Right renal cortex interstitium (tissue), 3 donors: ENCODE measurements at regions not wholly inside any gene's neighbourhood (a gene's known extent, or its start where the extent isn't known, plus 50 kb on each side); places are given as distances from the start of the nearest gene placed in this dataset.

Source experiments
- DNase-seq, 3 donors: peaks; one replicate each; pipeline ENCODE4 v3.0.0-alpha.2; 2013; ENCODE audit warnings: low read depth in 3 of 3, low spot score in 2 of 3

DNA sequence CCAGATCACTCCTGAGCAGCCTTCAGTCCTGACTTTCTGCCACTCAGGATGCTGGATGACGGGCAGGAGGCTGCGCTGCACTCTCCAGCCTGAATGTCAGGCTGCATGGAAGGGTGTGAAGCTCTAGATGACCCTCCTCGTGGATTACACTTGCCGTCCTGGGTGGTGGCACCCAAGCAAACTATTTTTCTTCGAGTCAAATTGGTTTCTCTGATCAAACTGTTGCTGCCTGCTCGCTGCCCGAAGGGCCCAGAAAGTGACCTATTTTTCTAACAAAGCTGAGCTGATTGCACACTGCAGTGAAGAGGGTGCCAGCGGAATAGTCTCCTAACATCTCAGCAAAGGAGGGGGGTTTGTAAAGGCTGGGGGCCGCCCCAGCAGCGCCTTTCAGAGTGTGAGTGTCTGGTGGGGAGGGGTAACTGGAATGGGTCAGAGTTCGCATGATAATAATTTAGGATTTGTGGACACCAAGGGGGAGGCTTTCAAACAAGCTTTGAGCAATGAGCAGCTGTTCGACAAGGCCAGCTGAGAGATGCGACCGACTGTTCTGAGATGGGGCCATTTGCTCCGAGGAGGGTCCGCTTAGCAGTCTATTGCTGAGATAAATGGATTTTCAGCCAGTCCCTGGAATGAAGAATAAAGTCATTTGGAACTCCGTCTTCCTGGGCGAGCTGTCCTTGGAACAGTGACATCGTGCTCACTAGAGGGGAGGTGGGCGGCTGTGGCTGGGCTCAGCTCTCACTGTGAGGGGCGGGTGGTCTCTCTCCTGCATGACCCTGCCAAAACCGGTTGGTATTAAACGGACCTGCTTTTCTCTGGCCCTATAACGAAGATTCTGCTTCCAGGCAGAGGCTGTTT, 537.6 kb downstream of the BRD1 start:
- DNase-seq: no peak

DNA sequence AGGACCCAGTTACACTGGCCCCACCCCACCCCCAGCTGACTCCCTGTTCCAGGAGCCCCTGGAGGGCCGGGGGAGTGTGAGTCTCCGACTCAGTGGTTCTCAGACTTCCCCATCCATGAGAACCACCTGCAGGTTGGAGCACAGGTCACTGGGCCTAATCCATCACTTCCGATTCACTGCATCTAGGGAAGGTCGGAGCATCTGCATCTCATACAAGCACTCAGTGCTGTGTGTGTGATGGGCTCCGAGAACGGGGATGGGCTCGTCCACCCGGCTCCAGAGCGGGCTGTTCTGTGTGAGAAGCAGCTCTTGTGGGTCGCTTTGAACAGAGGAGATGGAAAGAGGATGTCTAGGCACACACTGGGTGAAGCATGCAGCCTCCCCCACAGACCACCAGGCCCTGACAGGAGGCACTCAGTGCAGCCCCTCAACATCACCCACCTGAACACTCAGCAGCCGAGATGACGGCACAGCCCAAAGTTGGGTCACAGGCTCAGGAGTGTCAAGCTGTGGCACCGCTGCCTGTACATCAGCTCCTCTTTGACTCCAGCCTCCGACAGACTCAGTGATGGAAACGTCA, 541.4 kb downstream of the BRD1 start:
- DNase-seq: no peak

DNA sequence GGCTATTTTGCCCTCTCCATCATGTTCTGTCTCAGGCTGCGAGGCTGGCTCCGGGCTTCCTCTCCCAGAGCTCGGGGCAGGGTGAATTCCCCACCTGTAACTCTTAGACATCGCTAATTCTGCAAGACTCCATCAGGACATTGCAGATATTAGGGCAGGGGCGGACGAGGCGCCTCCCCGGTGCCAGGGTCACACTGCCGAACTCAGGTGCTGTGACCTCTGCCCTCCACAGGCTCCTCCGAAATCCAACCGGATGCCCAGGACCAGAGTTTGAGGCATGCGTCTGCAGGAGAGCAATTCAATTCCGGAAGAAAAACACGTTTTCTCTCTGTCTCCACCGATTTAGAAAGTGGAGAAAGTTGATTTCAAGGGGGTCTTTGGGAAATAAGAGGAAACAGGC, 542.7 kb downstream of the BRD1 start:
- DNase-seq: no peak

DNA sequence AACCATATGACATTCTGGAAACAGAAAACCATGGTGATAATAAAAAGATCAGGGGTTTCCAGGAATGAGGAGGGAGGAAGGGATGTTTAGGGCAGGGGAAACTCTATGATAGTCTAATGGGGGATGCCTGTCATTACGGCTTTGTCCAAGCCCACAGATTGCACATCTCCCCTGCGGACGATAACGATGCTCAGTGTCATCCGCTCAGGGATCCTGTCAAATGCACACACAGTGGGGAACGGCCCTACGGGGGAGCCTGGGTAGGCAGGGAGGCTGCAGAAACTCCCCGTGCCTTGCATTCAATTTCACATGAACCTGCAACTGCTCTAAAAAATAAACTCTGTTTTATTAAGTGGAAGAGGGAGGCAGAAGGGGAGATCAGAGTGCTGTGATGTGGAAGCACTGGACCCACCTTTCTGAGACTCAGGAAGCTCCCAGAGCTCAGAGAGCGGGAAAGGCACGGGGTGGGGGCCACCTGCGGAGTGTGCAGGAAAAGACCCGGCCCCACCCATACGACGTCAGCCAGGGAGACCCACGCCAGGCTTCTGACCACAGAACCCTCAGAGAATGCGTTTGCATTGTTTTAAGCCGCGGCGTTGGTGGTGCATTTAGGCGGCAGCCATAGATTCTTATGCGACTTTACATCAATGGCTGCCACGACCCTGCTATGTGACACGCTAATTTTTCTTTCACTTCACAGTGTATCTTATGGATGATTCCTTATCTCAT, 543.5 kb downstream of the BRD1 start:
- no peak for DNase-seq

DNA sequence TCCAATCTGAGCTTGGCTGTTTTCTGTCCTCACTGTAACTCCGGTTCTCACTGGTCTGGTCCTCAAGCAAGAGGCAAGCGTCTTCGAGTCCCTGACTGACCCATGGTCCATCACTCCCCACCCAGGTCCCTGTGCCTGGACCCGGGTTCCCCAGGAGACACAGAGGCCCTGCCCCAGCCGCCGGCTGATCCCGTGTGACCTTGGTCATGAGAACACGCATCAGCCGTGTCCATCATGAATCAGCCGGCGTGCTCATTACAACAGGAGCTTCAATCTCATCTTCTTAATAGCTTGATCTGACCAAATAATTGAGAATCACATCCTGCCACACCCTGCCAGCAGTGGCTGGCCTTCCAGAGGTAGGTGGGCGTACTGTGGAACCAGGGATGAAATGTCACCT, 545.1 kb downstream of the BRD1 start:
- DNase-seq: no peak

DNA sequence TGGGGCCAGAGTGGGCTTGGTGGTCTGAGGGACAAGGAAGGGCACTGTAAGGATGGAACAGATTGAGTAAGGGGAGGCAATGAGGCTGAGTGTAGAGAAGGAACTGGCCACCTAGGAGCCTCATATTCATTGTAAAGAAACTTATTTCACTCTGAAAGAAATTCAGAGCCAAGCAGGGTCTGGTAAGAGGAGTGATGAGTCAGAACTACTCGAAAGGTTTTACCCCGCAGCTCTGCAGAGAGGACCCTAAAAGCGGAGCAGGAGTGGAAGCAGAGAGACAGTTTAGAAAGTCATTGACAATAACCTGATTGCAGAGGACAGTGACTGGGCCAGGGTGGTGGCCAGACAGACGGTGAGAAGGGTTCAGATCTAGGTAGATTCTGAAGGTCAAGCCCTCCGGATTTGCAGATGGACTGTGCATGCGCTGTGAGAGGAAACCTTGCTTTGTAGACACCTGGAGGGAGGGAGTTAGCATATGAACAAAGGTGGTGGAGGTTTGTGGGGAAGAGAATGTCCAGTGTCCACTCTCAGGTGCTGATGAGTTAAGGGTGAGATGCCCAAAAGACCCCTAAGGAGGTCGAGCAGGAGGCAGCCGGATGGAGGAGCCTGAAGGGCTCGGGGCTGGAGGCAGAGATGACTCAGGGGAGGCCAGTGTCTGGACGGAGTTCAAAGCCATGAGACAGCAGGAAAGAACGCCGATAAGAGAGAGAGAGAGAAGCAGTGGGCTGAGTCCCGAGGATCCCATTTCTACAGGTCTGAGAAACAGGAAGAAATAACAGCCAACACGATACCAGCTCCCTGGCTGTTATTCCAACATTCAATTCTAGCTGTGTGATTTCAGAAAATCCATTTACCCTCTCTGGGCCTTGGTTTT, 546.0 kb downstream of the BRD1 start:
- no peak for DNase-seq

DNA sequence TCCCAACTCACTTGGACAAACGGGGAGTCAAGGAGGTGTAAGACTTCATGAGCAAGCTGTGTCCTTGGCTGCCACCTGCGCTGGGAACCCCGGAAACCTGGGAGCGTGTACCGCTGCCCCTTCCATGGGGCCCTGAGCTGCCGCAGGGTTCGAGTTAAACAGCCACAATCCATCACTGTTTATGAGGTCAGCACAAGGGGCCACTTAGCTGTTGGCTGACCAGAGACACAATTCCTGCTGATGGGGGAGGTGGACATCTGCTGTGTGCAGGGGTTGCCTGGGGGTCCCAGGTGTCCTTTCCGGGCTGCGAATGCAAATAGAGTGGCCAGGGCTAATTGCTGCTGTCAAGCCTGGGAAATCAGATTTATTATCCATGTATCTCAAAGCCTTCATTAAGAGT, 549.3 kb downstream of the BRD1 start:
- DNase-seq: no peak

DNA sequence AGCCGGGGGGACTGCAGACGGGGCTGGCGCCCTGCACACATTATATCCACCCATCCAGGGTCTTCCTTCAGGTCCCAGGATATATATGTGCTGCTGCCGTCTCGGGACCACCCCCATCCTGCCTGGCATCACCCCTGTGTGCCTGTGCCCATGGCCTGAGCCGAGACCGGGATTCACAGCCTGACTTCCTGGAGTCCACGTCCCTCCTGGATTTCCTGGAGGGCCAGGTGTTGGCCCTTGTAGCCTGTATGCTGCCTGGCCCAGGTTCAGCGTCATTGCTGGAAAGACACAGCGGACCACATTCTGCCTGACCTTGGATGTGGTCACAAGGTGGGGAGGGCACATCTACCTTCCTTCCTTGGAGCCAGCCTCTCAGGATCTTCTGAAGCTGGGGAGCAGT, 551.1 kb downstream of the BRD1 start:
- DNase-seq: no peak

DNA sequence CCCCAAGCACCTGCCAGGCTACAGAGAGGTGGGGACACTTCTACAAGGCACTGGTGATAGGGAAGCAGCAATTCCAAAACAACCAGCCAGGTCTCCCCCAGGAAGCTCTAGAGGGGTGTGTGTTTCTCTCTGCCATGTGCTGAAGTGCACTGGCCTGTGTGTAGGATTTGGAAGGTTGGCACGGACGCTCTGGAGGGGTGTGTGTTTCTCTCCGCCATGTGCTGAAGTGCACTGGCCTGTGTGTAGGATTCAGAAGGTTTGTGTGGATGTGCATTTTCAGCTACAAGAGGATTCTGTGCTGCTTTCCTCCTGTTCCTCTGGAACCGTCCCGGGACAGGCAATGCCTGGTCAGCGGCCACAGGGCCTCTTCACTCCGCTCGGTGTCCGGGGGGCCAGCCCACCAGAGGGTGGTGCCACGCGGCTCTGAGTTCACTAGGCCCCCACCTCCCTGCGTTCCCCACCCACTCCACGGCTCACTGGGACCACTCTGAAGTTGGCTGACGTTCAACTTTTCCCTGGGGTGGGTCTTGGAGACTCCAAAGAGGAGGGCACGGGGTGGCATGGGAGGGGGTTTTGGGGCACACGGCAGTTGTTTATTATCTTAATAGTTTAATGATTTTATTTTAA, 552.8 kb downstream of the BRD1 start:
- DNase-seq: no peak

DNA sequence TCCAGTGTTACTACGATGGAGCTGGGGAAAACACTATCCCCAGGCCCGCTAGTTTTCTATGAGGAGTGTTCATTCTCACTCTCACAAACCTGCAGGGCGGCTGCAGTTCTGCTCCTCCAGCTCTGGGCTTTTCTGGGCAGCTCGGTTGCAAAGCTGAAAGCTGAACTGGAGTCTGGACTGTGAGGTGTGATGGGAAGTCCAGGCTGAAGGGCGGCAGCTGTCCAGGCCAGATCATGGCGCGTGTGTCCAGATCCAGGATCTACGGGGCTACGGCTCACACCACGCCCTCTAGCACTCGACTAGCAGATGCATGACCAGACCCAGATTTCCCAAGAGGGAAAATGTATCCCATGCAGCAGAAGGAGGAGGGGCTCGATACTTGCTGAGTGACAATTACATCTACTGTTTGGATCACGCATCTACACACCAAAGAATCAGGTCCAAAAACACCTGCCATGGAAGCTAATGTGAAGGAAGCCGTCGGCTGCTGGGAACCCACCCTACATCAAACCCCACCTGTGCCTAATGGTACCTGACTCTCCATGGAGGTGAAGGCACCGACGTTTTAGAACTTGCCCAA, 555.0 kb downstream of the BRD1 start:
- no peak for DNase-seq

DNA sequence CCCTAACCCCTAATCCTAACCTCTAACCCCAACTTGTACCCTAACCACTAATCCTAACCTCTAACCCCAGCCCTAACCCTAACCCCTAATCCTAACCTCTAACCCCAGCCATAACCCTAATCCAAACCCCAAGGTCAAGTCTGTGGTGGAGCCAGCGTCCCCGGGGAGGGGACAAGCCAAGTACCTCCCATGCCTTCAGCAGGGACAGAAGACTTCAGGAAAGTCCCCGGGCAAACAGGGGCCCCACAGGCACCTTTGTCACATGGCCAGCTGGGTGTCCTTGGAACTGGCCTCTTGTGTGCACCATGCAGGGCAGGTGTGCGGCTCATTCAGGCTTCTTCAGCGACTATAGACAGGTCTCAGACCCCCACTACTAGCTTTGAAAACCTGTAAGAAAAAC, 555.8 kb downstream of the BRD1 start:
- DNase-seq: no peak

DNA sequence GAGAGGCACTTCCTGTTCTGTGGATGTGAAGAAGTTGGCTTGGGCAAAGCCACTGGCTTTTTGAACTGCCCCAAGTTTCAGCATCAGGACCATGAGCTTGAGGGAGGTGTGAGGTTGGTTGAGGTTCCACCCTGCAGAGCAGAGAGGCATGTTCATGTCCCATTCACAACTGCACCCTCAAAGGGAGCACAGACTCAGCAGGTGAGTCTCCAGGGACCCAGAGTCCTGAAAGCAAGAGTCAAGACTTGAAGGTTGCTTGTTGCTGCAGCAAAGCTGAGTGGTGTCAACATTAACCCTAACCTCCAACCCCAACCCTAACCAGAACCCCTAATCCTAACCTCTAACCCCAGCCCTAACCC, 556.3 kb downstream of the BRD1 start:
- DNase-seq: no peak

DNA sequence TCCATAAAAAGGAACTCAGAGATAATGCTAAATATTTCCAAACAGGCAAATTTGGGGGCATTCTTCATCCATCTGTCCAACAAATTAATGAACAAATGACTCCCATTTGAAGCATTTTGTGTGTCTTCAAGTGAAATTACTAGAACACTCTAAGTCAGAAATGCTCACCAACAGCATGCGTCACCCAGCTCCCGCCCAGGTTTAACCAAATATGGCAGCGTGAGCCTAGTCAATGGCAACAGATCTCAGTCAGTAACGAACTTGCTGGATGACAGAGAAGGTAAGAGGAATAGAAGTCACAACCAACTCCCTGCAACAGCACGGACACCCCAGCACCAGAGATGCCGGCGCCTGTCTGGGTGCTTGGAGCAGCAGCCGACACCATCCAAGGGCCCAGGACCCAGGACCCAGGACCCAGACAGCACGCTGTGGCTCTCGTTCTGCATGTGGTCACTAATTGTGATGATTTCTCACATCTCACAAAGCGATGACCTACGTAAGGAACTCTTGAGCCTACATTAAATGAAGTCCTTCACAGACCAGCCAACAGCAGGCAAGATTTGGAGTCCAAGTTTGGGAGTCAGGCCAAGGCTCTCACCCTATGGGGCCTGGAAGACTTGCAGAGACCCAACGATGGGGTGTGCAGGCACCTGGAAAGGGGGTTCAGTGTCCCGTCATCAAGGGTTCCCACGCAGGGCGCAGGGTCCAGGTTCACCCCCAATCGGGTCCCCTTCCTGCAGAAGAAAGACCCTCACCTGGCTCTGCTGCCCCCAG, 556.9 kb downstream of the BRD1 start:
- DNase-seq: no peak

DNA sequence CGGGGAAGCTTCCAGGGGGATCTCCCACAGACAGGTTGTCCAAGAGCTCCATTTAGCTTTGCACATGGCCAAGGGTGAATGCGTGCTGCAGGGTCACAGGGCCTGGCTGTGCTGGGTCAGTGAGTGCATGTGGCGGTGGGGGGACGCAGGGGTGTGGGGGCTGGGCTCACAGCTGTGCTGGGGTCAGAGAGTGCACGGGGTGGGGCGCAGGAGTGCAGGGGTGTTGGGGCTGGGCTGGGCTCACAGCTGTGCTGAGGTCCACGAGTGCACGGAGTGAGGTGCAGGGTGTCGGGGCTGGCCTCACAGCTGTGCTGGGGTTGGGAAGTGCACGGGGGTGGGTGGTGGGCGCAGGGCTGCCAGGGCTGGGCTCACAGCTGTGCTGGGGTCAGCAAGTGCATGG, 557.7 kb downstream of the BRD1 start:
- DNase-seq: no peak

DNA sequence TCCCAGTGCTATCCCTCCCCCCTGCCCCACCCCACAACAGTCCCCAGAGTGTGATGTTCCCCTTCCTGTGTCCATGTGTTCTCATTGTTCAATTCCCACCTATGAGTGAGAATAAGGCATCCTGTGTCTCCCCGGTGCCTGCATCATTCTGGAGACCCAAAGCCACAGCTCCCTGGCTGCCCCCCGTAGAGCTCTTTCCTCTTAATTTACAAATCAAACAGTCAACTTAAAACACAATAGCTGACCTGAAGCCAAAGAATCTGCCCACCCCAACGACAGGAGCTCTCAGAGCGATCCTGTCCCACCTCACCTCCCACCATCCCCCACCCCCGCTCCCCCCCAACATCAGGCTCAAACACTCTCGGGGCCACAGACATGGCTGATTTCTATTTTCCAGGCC, 558.3 kb downstream of the BRD1 start:
- DNase-seq: no peak

DNA sequence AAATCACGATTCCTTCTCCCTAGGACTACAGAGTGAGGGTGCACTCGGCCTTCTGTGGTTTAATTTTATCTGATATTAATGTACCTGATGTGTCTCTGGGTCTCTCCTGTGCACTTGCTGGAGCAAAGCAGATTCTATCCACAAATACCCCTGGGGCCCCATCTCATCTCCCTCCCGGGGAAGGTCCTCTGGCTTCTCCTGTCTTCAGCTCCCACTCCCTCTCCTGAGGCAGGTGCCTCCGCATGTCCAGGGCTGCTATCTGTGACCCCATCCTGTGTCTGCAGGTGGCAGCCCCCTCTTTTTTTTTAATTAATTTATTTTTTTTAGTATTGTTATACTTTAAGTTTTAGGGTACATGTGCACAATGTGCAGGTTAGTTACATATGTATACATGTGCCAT, 558.7 kb downstream of the BRD1 start:
- no peak for DNase-seq

DNA sequence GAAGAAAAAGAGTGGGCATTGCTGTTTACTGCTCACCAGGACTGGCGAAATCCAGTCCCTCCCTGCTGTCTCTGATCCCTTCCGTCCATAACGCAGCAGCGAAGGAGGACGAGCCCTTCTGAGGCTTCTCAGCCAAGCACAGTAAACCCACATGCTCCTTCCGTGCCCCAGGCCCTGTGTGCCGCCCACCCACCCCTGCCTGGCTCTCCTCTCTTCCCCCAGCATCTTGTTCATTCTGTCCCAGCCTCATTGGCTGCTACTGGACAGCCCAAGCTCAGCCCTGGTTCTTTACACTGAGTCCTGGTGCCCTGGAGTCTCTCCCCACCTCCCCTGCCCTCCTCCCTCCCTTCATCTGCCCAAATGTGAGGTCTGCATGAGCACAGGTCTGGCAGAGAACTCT, 559.7 kb downstream of the BRD1 start:
- DNase-seq: no peak

DNA sequence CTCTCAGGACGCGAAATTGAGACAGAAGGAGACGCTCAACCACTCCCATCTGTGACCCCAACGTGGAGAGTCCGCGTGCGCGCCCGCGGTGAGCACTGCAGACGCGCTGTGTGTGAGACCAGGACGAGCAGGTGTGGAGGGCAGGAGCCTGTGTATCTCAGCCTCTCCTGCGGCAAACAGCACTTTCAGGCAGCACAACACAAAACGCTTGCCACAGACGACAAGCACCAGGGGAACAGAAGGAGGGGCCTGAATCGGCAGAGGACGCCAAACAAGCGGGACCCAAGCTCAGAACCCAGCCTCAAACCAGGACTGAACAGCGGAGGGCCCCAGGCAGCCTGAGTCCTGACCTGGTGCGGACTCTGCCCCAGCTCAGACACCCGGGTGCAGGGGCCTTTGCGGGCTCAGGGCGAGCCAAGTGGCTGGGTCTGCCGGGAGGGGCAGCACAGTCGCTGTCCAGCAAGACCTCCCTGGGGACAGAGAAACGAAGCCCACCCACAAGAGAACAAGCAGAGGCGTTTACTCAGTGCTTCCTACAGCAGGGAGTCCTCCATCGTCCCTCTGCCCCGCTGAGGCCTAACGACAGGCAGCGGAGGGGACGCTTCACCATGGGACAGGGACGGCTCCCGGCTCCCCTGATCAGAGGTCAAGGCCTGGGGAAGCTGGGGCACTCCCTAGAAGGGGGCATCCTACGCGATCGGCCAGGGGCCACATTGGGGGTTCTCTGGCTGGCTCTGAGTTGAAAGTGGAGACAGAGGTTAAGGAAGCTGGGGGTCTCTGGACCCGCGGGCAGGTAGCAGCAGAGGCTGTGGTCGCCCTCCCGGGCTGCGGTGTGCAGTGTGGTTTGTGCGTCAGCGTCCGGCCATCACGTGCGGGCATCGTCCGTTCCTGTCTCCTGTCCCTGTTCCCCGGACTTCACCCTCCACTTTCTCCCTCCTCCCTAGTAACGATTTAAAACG, 560.8 kb downstream of the BRD1 start:
- DNase-seq: no peak
